OCI-LY7 (cell line): ENCODE measurements at regions not wholly inside any gene's neighbourhood (a gene's known extent, or its start where the extent isn't known, plus 50 kb on each side); places are given as distances from the start of the nearest gene placed in this dataset.

Source experiments
- BruUV-seq: library from RNA; stranded (reverse); fragments of 400-500 nt; replicated peaks from 2 replicates; lab custom pipeline; 2021; lab: Mats Ljungman, UMichigan
- CTCF ChIA-PET: fragments of 300-600 bp; sonication (Branson Sonifier 250); formaldehyde crosslinking; loops from one replicate; lab custom pipeline; 2022; ENCODE audit warnings: antibody characterized with exemption; ENCODE audit not compliant: unreplicated experiment; lab: Charles Lee
- POLR2A ChIA-PET: fragments of 300-600 bp; sonication (Branson Sonifier 250); formaldehyde crosslinking; loops from one replicate; lab custom pipeline; 2022; ENCODE audit warnings: antibody characterized with exemption; lab: Charles Lee
- DNase-seq: peaks from one replicate; pipeline ENCODE4 v3.0.0-alpha.2; 2015; ENCODE audit warnings: low spot score
- H2AFZ ChIP-seq: fragments of 200-600 bp; sonication (generic), shearing (Covaris generic); 2 replicates; pipeline ENCODE4 v1.6.1; 2014; ENCODE audit warnings: mild to moderate bottlenecking, antibody characterized with exemption, low read length, moderate library complexity
- H3K27ac ChIP-seq: fragments of 200-600 bp; sonication (generic); 2 replicates; pipeline ENCODE4 v1.5.1; 2014; ENCODE audit warnings: mixed run types, low read depth, mild to moderate bottlenecking, moderate library complexity, low read length, inconsistent platforms; ENCODE audit not compliant: poor library complexity, severe bottlenecking
- H3K36me3 ChIP-seq: fragments of 200-600 bp; sonication (generic); 2 replicates; pipeline ENCODE4 v1.6.1; 2014; ENCODE audit warnings: mild to moderate bottlenecking, antibody characterized with exemption, low read length, moderate library complexity, mixed read lengths; ENCODE audit not compliant: insufficient read depth
- H3K4me1 ChIP-seq: fragments of 200-600 bp; sonication (generic); 2 replicates; pipeline ENCODE4 v1.5.1; 2014; ENCODE audit warnings: mild to moderate bottlenecking, low read length; ENCODE audit not compliant: insufficient read depth, poor library complexity, severe bottlenecking
- H3K4me2 ChIP-seq: fragments of 200-600 bp; sonication (generic); 2 replicates; pipeline ENCODE4 v1.6.1; 2014; ENCODE audit warnings: mild to moderate bottlenecking, low read length
- H3K4me3 ChIP-seq: fragments of 200-600 bp; sonication (generic); 2 replicates; pipeline ENCODE4 v1.5.1; 2014; ENCODE audit warnings: mild to moderate bottlenecking, low read depth, low read length; ENCODE audit not compliant: poor library complexity, severe bottlenecking
- H3K79me2 ChIP-seq: fragments of 200-600 bp; sonication (generic); 2 replicates; pipeline ENCODE4 v1.6.1; 2016; ENCODE audit warnings: low read depth, mild to moderate bottlenecking, low read length, moderate library complexity, mixed read lengths; ENCODE audit not compliant: insufficient read depth
- H3K9me2 ChIP-seq: fragments of 200-600 bp; sonication (generic); 2 replicates; pipeline ENCODE4 v1.6.1; 2016; ENCODE audit warnings: mild to moderate bottlenecking, low read length, mixed read lengths; ENCODE audit not compliant: insufficient read depth
- H3K9me3 ChIP-seq: fragments of 200-600 bp; sonication (generic); 2 replicates; pipeline ENCODE4 v1.6.1; 2014; ENCODE audit warnings: mild to moderate bottlenecking, mixed run types, low read length, mixed read lengths
- H4K20me1 ChIP-seq: fragments of 200-600 bp; sonication (generic); 2 replicates; pipeline ENCODE4 v1.6.1; 2014; ENCODE audit warnings: mild to moderate bottlenecking, antibody characterized with exemption, low read length, moderate library complexity, mixed read lengths; ENCODE audit not compliant: insufficient read depth
- CTCF ChIP-seq: fragments of 200-600 bp; sonication (generic); conservative IDR thresholded peaks from 2 replicates; pipeline ENCODE4 v1.5.1; 2014; ENCODE audit warnings: mild to moderate bottlenecking, antibody characterized with exemption, low read length, moderate library complexity, mixed read lengths
- EZH2phosphoT487 ChIP-seq: fragments of 200-600 bp; sonication (generic); IDR thresholded peaks from 2 replicates; pipeline ENCODE4 v1.6.1; 2018; ENCODE audit warnings: low read depth, borderline replicate concordance, mild to moderate bottlenecking, mixed run types, antibody characterized with exemption, low read length, moderate library complexity, mixed read lengths
- intact Hi-C: fragments of 100-400 bp; cut with micrococcal nuclease; formaldehyde crosslinking; loops from one replicate; pipeline ENCODE4 v1.10.0; 2022; ENCODE audit not compliant: unreplicated experiment

GRCh38 chr22:48798281-48799226 lies 1029.1 kb downstream of the BRD1 start:
- intact Hi-C loops = no loop called here
- TF ChIP-seq EZH2phosphoT487 (no peak), CTCF (no peak)
- POLR2A ChIA-PET = no interaction called here

GRCh38 chr22:48797731-48798130 lies 1029.9 kb downstream of the BRD1 start:
- H3K4me2 ChIP-seq = no peak overlapping the region
- intact Hi-C loops = no loop called here
- no TSS peak for BruUV-seq
- no peak for DNase-seq
- no peak overlapping the region for H2AFZ ChIP-seq
- H3K79me2 ChIP-seq = no peaks in the 10 kb centered on the region
- H3K9me2 ChIP-seq = no peaks in the 10 kb centered on the region
- H3K4me3 ChIP-seq = no peak overlapping the region
- H3K27ac ChIP-seq = no peak overlapping the region
- ChIA-PET POLR2A (no interaction called here), CTCF (no interaction called here)
- H4K20me1 ChIP-seq = no peaks in the 10 kb centered on the region; the same call in 1 of the 2 replicates
- no peaks in the 10 kb centered on the region for H3K9me3 ChIP-seq
- no peak for TF ChIP-seq EZH2phosphoT487
- H3K4me1 ChIP-seq = no peaks in the 10 kb centered on the region
- no peaks in the 10 kb centered on the region for H3K36me3 ChIP-seq

More at GRCh38 chr22:48798281-48799226, 1029.1 kb downstream of the BRD1 start:
- CTCF ChIA-PET = no interaction called here
- no peaks in the 10 kb centered on the region; the same call in 1 of the 2 replicates for H4K20me1 ChIP-seq
- no peaks in the 10 kb centered on the region for H3K36me3 ChIP-seq
- H3K4me3 ChIP-seq = no peak overlapping the region
- H3K9me2 ChIP-seq = no peaks in the 10 kb centered on the region
- no peaks in the 10 kb centered on the region for H3K4me1 ChIP-seq
- no peaks in the 10 kb centered on the region for H3K79me2 ChIP-seq
- no TSS peak for BruUV-seq
- H2AFZ ChIP-seq = no peak overlapping the region
- H3K4me2 ChIP-seq = no peak overlapping the region
- H3K9me3 ChIP-seq = no peaks in the 10 kb centered on the region
- H3K27ac ChIP-seq = no peak overlapping the region
- no peak for DNase-seq

GRCh38 chr22:48796310-48797015 lies 1031.2 kb downstream of the BRD1 start:
- H3K27ac ChIP-seq = no peak overlapping the region
- H3K9me2 ChIP-seq = no peaks in the 10 kb centered on the region
- H3K4me1 ChIP-seq = no peaks in the 10 kb centered on the region
- H3K4me2 ChIP-seq = no peak overlapping the region
- H3K4me3 ChIP-seq = no peak overlapping the region
- H4K20me1 ChIP-seq = no peaks in the 10 kb centered on the region
- H3K36me3 ChIP-seq = no peaks in the 10 kb centered on the region
- intact Hi-C loops = no loop called here
- BruUV-seq = no TSS peak
- ChIA-PET CTCF (no interaction called here), POLR2A (no interaction called here)
- TF ChIP-seq EZH2phosphoT487 = no peak
- no peak for TF ChIP-seq CTCF
- DNase-seq = no peak
- H3K79me2 ChIP-seq = no peaks in the 10 kb centered on the region
- no peaks in the 10 kb centered on the region for H3K9me3 ChIP-seq
- no peak overlapping the region for H2AFZ ChIP-seq
